ENCODE measurements at regions not wholly inside any gene's neighbourhood (a gene's known extent, or its start where the extent isn't known, plus 50 kb on each side); places are given as distances from the start of the nearest gene placed in this dataset.

- H3K9ac ChIP-seq (ENCODE audit: control insufficient read depth, insufficient read depth, low read length): no peak overlapping the region
- no peak overlapping the region for H3K4me3 ChIP-seq
- 61% methylated on average over 3 of the region's 3 CpGs for WGBS (ENCODE audit: insufficient coverage, insufficient replicate concordance, low lambda C conversion rate, missing lambda C conversion rate)
- ChIA-PET POLR2A (no interaction called here), SMC1A (ENCODE audit: uncharacterized antibody, unreplicated experiment) (no interaction called here), CTCF (no interaction called here), RAD21 (ENCODE audit: unreplicated experiment) (no interaction called here)
- no peak overlapping the region for H3K4me2 ChIP-seq (ENCODE audit: control insufficient read depth, insufficient read depth)
- DNase-seq (ENCODE audit: low read depth, low spot score) (no peak), ATAC-seq (no peak), FAIRE-seq (no peak)
- no peak overlapping the region for H3K27ac ChIP-seq (ENCODE audit: control insufficient read depth, insufficient read depth)
- H3K4me1 ChIP-seq (ENCODE audit: control insufficient read depth, insufficient read depth, low read length): no peaks in the 10 kb centered on the region
- H2AFZ ChIP-seq (ENCODE audit: control insufficient read depth, low read depth, low read length): no peak overlapping the region
- in situ Hi-C loops (cut with MboI) (no loop called here), intact Hi-C loops (cut with micrococcal nuclease; ENCODE audit: unreplicated experiment) (no loop called here)
- no TSS peak for BruUV-seq (replicated peaks)
- TF ChIP-seq MXI1 (IDR thresholded peaks at IDR 0.05; ENCODE audit: low read depth, low read length) (no peak), ZSCAN29 (IDR thresholded peaks at IDR 0.05) (no peak), SIX5 (IDR thresholded peaks at IDR 0.05; ENCODE audit: low read depth, low read length, severe bottlenecking) (no peak), ESRRA (IDR thresholded peaks at IDR 0.05; ENCODE audit: low read length) (no peak), ZZZ3 (IDR thresholded peaks at IDR 0.05; ENCODE audit: control insufficient read depth, insufficient read length, low read depth) (no peak), SRF (IDR thresholded peaks at IDR 0.05; ENCODE audit: low read depth in 2 of 2, low read length in 2 of 2) (no peak), MYC (IDR thresholded peaks at IDR 0.05; ENCODE audit: insufficient read depth, insufficient read length, insufficient replicate concordance, low read length, severe bottlenecking) (no peak), EP300 (IDR thresholded peaks at IDR 0.05; ENCODE audit: borderline replicate concordance in 1 of 2, control insufficient read depth in 1 of 2, low read depth in 2 of 2, low read length in 2 of 2) (no peak), TCF3 (IDR thresholded peaks at IDR 0.05; ENCODE audit: borderline replicate concordance, insufficient read depth, low read depth, low read length) (no peak), CREB1 (IDR thresholded peaks at IDR 0.05; ENCODE audit: low read depth) (no peak), IRF5 (IDR thresholded peaks at IDR 0.05; ENCODE audit: borderline replicate concordance) (no peak), IKZF1 (conservative IDR thresholded peaks at IDR 0.05) (no peak), CHD2 (IDR thresholded peaks at IDR 0.05; ENCODE audit: borderline replicate concordance, low read depth, low read length) (no peak)
- no peaks in the 10 kb centered on the region for H3K27me3 ChIP-seq (replicated peaks in 1 of 2; ENCODE audit: control insufficient read depth in 2 of 2, insufficient read depth in 2 of 2, low read length in 1 of 2)
- H3K36me3 ChIP-seq (ENCODE audit: control insufficient read depth in 2 of 2, insufficient read depth in 2 of 2, low read length in 1 of 2): no peaks in the 10 kb centered on the region
- no peaks in the 10 kb centered on the region for H3K79me2 ChIP-seq (ENCODE audit: control insufficient read depth, insufficient read depth, low read length)
- no peaks in the 10 kb centered on the region for H4K20me1 ChIP-seq (ENCODE audit: control insufficient read depth, insufficient read depth)
- no peaks in the 10 kb centered on the region for H3K9me3 ChIP-seq (replicated peaks; ENCODE audit: control insufficient read depth, insufficient read depth, low read length)
These were observed 208.2 kb upstream of the DCC start for GRCh38 chr18:52131845-52132244.

Data from GM12878 (cell line).